Adrenal gland (tissue), 9 donors: ENCODE measurements at regions not wholly inside any gene's neighbourhood (a gene's known extent, or its start where the extent isn't known, plus 50 kb on each side); places are given as distances from the start of the nearest gene placed in this dataset.

Experiments used
- DNase-seq, 7 donors: peaks; one replicate each; pipeline ENCODE4 v3.0.0-alpha.2; 2019 to 2020
- H3K27ac ChIP-seq, 5 donors: fragments of 200-600 bp; sonication (generic) in 4 of 5; 1 replicate in 3 of 5; 2 replicates in 2 of 5; pipeline versions ENCODE4 v1.5.1 to v1.8.0; 2016 to 2020; ENCODE audit warnings: mild to moderate bottlenecking in 1 of 5
- H3K27me3 ChIP-seq: fragments of 200-600 bp; 2 replicates; pipeline ENCODE4 v1.8.0; 2021
- H3K36me3 ChIP-seq, 2 donors: fragments of 200-600 bp; replicated peaks in 1 of 2; 1 replicate in 1 of 2; 2 replicates in 1 of 2; pipeline versions ENCODE4 v1.5.1 to v1.8.0; 2018 to 2022
- H3K4me1 ChIP-seq, 2 donors: fragments of 200-600 bp; replicated peaks in 1 of 2; 1 replicate in 1 of 2; 2 replicates in 1 of 2; pipeline versions ENCODE4 v1.5.1 to v1.8.0; 2018 to 2021
- H3K4me3 ChIP-seq, 4 donors: fragments of 200-600 bp; sonication (generic) in 3 of 4; one replicate each; pipeline ENCODE4 v1.5.1; 2016 to 2018
- H3K9me3 ChIP-seq, 3 donors: fragments of 200-600 bp; sonication (generic) in 1 of 3; replicated peaks in 1 of 3; 1 replicate in 2 of 3; 2 replicates in 1 of 3; pipeline versions ENCODE4 v1.5.1 to v1.8.0; 2016 to 2021
- CTCF ChIP-seq, 6 experiments: fragments of 450-650 bp in 4 of 6; fragments of 200-600 bp in 2 of 6; sonication (generic) in 1 of 6; IDR thresholded peaks; 1 replicate in 5 of 6; 2 replicates in 1 of 6; pipeline versions ENCODE4 v1.5.1 to v1.8.0; 2016 to 2021; ENCODE audit warnings: antibody characterized with exemption in 6 of 6, mild to moderate bottlenecking in 2 of 6, moderate library complexity in 1 of 6
- POLR2A ChIP-seq, 2 donors: fragments of 450-650 bp; IDR thresholded peaks; one replicate each; pipeline ENCODE4 v1.6.1; 2017; ENCODE audit warnings: antibody characterized with exemption in 2 of 2, mild to moderate bottlenecking in 2 of 2, moderate library complexity in 1 of 2
- WGBS, 4 donors: extraction: QIAGEN DNeasy Blood & Tissue Kit in 2 of 4; methylation state at CpG; one replicate each; pipeline versions ENCODE4 v1.1.5 to v1.1.7; 2013 to 2017; 5-methylcytosine and 5-hydroxymethylcytosine counted together
- intact Hi-C, 2 donors: fragments of 100-400 bp; cut with DNase I; formaldehyde crosslinking; loops; one replicate each; pipeline versions ENCODE4 v1.14.1 to v1.15.0; 2022 to 2023
- donor health status: healthy with polysubstance abuse.
- donor health status: Bipolar disorder and iron deficiency.
- donor health status: DM: yes; HTN: yes; CAD: no.
- donor health status: DM: no; HTN: no; CAD: no.
- donor health status: DM: no; HTN: no; CAD: no.

- H3K4me1 ChIP-seq, result no peaks in the 10 kb centered on the region
- intact Hi-C loops, result no loop called here
- H3K9me3 ChIP-seq, result no peaks in the 10 kb centered on the region
- H3K27me3 ChIP-seq, result no peaks in the 10 kb centered on the region
- no peak overlapping the region for H3K27ac ChIP-seq
- H3K4me3 ChIP-seq, result no peak overlapping the region
- no peak for DNase-seq
- TF ChIP-seq CTCF (IDR thresholded peaks at IDR 0.05) (no peak), POLR2A (IDR thresholded peaks at IDR 0.05) (no peak)
- H3K36me3 ChIP-seq, result no peaks in the 10 kb centered on the region
Measured at GRCh38 chr2:155033652-155034051, 335.2 kb downstream of the KCNJ3 start.

DNA sequence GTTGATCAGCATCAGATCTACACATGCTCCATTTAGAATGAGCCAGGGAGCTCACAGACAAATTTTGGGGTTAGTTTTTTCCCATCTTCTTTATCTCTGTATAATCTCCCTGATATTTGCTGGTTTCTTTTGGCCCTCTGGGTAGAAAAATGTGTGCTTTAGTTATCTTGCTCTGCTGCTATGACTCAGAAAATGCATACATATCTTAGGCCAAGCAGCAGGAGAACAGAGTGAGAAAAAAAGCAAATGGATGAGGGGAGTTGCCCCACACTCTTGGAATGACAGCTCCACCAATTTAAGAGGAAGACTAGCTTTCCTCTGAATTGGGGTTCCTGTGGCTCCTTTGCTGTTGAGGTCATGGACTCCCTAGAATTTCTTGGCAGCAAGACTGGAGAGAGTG, 331.8 kb downstream of the KCNJ3 start:
- H3K27me3 ChIP-seq, result no peaks in the 10 kb centered on the region
- no peaks in the 10 kb centered on the region for H3K36me3 ChIP-seq
- TF ChIP-seq CTCF (IDR thresholded peaks at IDR 0.05), result no peak
- no peak for TF ChIP-seq POLR2A (IDR thresholded peaks at IDR 0.05)
- no peaks in the 10 kb centered on the region for H3K4me1 ChIP-seq
- H3K27ac ChIP-seq, result no peak overlapping the region
- H3K4me3 ChIP-seq, result no peak overlapping the region
- intact Hi-C loops, result no loop called here
- DNase-seq, result no peak
- no peaks in the 10 kb centered on the region for H3K9me3 ChIP-seq

GRCh38 chr2:155026651-155027174, 328.2 kb downstream of the KCNJ3 start:
- H3K4me1 ChIP-seq, result no peaks in the 10 kb centered on the region
- no peaks in the 10 kb centered on the region for H3K36me3 ChIP-seq
- DNase-seq, result no peak
- TF ChIP-seq POLR2A (IDR thresholded peaks at IDR 0.05) (no peak), CTCF (IDR thresholded peaks at IDR 0.05) (no peak)
- intact Hi-C loops, result no loop called here
- no peaks in the 10 kb centered on the region for H3K27me3 ChIP-seq
- H3K4me3 ChIP-seq, result no peak overlapping the region
- no peaks in the 10 kb centered on the region for H3K9me3 ChIP-seq
- no peak overlapping the region for H3K27ac ChIP-seq
- WGBS, 4 donors, result 62 to 72% (median 69%) methylated on average over 1 of the region's 1 CpG

DNA sequence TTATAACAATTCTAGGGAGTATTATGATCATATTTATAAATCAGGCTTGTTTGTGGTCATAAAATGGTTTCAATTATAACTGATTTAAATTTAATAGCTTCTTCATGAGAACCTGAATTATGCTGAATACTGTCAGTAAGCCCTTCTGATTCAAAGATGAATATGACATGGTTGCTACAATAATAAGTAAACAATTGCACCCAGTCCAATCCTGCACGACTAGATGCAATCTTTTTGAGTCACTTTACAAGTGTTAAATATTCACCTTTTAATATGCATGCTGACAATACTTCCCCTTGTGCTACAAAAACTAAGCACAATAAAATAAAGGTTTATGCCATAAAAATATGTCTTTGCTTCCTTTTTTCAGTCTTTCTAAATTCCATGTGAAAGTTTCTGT, 325.2 kb downstream of the KCNJ3 start:
- Histone ChIP-seq H3K27ac (no peak overlapping the region), H3K4me1 (no peaks in the 10 kb centered on the region), H3K27me3 (no peaks in the 10 kb centered on the region), H3K36me3 (no peaks in the 10 kb centered on the region), H3K9me3 (no peaks in the 10 kb centered on the region), H3K4me3 (no peak overlapping the region)
- TF ChIP-seq CTCF (IDR thresholded peaks at IDR 0.05), result no peak
- TF ChIP-seq POLR2A (IDR thresholded peaks at IDR 0.05), result no peak
- WGBS, 4 donors, result 50 to 71% (median 54%) methylated on average over 1 of the region's 1 CpG
- intact Hi-C loops, result no loop called here
- no peak for DNase-seq
